Peyer's patch (tissue), 4 donors: ENCODE measurements at regions not wholly inside any gene's neighbourhood (a gene's known extent, or its start where the extent isn't known, plus 50 kb on each side); places are given as distances from the start of the nearest gene placed in this dataset.

ENCODE experiments used
- DNase-seq, 3 donors: peaks; one replicate each; pipeline ENCODE4 v3.0.0-alpha.2; 2017 to 2019
- H3K27ac ChIP-seq, 4 donors: fragments of 200-600 bp; sonication (generic); one replicate each; pipeline ENCODE4 v1.5.1; 2016 to 2019
- H3K27me3 ChIP-seq, 2 donors: fragments of 200-600 bp; sonication (generic); one replicate each; pipeline ENCODE4 v1.5.1; 2019
- H3K36me3 ChIP-seq, 3 donors: fragments of 200-600 bp; sonication (generic); one replicate each; pipeline ENCODE4 v1.5.1; 2016 to 2019
- H3K4me1 ChIP-seq, 4 donors: fragments of 200-600 bp; sonication (generic); one replicate each; pipeline ENCODE4 v1.5.1; 2016 to 2019
- H3K4me3 ChIP-seq, 4 donors: fragments of 200-600 bp; sonication (generic); 1 replicate in 3 of 4; 2 replicates in 1 of 4; pipeline ENCODE4 v1.5.1; 2016 to 2019; ENCODE audit warnings: mild to moderate bottlenecking in 1 of 4
- H3K9me3 ChIP-seq, 4 donors: fragments of 200-600 bp; sonication (generic); one replicate each; pipeline ENCODE4 v1.5.1; 2016 to 2019; ENCODE audit warnings: mild to moderate bottlenecking in 1 of 4
- CTCF ChIP-seq, 6 experiments: fragments of 450-650 bp in 4 of 6; fragments of 200-600 bp in 2 of 6; sonication (generic) in 1 of 6; IDR thresholded peaks; one replicate each; pipeline ENCODE4 v1.5.1; 2017 to 2019; ENCODE audit warnings: antibody characterized with exemption in 6 of 6, mild to moderate bottlenecking in 3 of 6, moderate library complexity in 1 of 6
- POLR2A ChIP-seq, 2 donors: fragments of 450-650 bp; IDR thresholded peaks; one replicate each; pipeline ENCODE4 v1.5.1; 2017; ENCODE audit warnings: antibody characterized with exemption in 2 of 2, mild to moderate bottlenecking in 2 of 2, moderate library complexity in 2 of 2

DNA sequence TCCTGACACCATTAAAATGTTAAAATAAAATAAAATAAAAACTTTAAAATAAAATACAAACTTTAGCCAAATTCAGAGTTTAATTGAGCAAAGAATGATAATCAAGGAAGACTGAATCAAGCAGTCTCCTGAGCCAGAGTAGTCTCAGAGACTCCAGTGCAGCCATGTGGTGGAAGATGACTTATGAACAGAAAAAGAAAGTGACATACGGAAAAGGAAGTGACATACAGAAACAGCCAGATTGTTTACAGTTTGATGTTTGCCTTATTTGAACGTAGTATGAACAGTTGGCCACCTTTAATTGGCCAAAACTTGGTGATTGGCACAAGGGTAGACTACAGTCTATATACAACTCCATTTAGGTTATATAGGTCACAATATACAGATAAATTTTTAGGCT is 787.2 kb downstream of the ADCYAP1 start:
- TF ChIP-seq CTCF (IDR thresholded peaks at IDR 0.05) (no peak), POLR2A (IDR thresholded peaks at IDR 0.05) (no peak)
- no peak for DNase-seq
- Histone ChIP-seq H3K9me3 (no peaks in the 10 kb centered on the region), H3K27me3 (no peaks in the 10 kb centered on the region), H3K4me1 (no peaks in the 10 kb centered on the region), H3K27ac (no peak overlapping the region), H3K36me3 (no peaks in the 10 kb centered on the region), H3K4me3 (no peak overlapping the region)

- no peaks in the 10 kb centered on the region for H3K9me3 ChIP-seq
- no peak overlapping the region for H3K4me3 ChIP-seq
- H3K27me3 ChIP-seq = no peaks in the 10 kb centered on the region
- H3K36me3 ChIP-seq = no peaks in the 10 kb centered on the region
- TF ChIP-seq POLR2A (IDR thresholded peaks at IDR 0.05) (no peak), CTCF (IDR thresholded peaks at IDR 0.05) (no peak)
- no peak overlapping the region for H3K27ac ChIP-seq
- H3K4me1 ChIP-seq = no peaks in the 10 kb centered on the region
- no peak for DNase-seq
These were observed 803.3 kb downstream of the ADCYAP1 start for GRCh38 chr18:1708006-1708405.

GRCh38 chr18:1710114-1710513 is 805.4 kb downstream of the ADCYAP1 start:
- no peaks in the 10 kb centered on the region for H3K4me1 ChIP-seq
- H3K27ac ChIP-seq = no peak overlapping the region
- H3K27me3 ChIP-seq = no peaks in the 10 kb centered on the region
- H3K9me3 ChIP-seq = no peaks in the 10 kb centered on the region
- no peaks in the 10 kb centered on the region for H3K36me3 ChIP-seq
- H3K4me3 ChIP-seq = no peak overlapping the region
- TF ChIP-seq POLR2A (IDR thresholded peaks at IDR 0.05) (no peak), CTCF (IDR thresholded peaks at IDR 0.05) (no peak)
- no peak for DNase-seq

DNA sequence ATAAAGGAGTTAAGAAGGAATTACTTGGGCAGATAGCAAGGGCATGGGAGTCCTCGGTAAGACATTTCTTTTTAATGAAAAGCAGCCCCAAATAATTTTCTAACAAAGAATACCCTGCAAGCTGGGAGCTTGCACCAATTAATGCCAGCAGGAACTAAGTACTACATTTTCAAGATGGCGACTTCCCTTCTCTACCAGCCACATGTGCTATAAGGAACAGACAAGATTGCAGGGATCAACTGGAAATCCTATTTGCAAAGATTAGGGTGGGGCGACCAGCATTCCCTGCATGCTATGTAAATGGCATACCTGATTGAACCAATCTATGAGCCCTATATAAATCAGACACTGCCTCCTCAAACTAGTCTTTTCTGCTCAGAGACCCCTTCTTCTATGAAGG is 827.5 kb downstream of the ADCYAP1 start:
- TF ChIP-seq POLR2A (IDR thresholded peaks at IDR 0.05) (no peak), CTCF (IDR thresholded peaks at IDR 0.05) (no peak)
- no peaks in the 10 kb centered on the region for H3K4me1 ChIP-seq
- no peak overlapping the region for H3K27ac ChIP-seq
- H3K4me3 ChIP-seq = no peak overlapping the region
- no peaks in the 10 kb centered on the region for H3K9me3 ChIP-seq
- no peak for DNase-seq
- no peaks in the 10 kb centered on the region for H3K36me3 ChIP-seq
- H3K27me3 ChIP-seq = no peaks in the 10 kb centered on the region

DNA sequence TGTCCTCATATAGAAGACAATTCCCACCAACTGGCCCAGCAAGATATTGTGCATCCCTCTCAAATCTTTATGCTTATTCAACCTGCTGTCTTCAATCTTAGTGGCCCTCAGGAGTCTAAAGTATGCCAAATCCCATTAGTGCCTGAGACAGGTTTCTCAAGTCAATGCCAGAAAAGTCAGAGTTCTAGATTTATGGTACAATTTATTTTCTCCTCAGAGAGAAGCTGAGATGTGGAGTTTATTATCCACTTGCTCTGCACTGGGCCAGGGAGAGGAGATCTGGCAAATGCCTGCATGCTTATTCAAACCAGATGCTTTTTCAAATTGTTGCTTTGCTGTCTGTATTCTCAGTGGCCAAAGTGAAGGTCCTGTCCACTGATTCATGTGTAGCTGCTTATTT is 825.2 kb downstream of the METTL4 start:
- DNase-seq = no peak
- H3K4me3 ChIP-seq = no peak overlapping the region
- no peaks in the 10 kb centered on the region for H3K4me1 ChIP-seq
- no peaks in the 10 kb centered on the region for H3K36me3 ChIP-seq
- no peak for TF ChIP-seq CTCF (IDR thresholded peaks at IDR 0.05)
- no peak for TF ChIP-seq POLR2A (IDR thresholded peaks at IDR 0.05)
- H3K27ac ChIP-seq = no peak overlapping the region
- H3K27me3 ChIP-seq = no peaks in the 10 kb centered on the region
- no peaks in the 10 kb centered on the region for H3K9me3 ChIP-seq

GRCh38 chr18:1751249-1751648 is 820.1 kb downstream of the METTL4 start:
- Histone ChIP-seq H3K27ac (no peak overlapping the region), H3K4me1 (no peaks in the 10 kb centered on the region), H3K36me3 (no peaks in the 10 kb centered on the region)

More at GRCh38 chr18:1751249-1751648, 820.1 kb downstream of the METTL4 start:
- no peaks in the 10 kb centered on the region for H3K9me3 ChIP-seq
- no peak for TF ChIP-seq CTCF (IDR thresholded peaks at IDR 0.05)
- TF ChIP-seq POLR2A (IDR thresholded peaks at IDR 0.05) = no peak
- no peak for DNase-seq
- no peaks in the 10 kb centered on the region for H3K27me3 ChIP-seq
- no peak overlapping the region for H3K4me3 ChIP-seq
